Stomach smooth muscle (tissue), 2 donors: ENCODE measurements at regions not wholly inside any gene's neighbourhood (a gene's known extent, or its start where the extent isn't known, plus 50 kb on each side); places are given as distances from the start of the nearest gene placed in this dataset.
A peak's percentile ranks its signal among the peaks of the same experiment; 100 is the strongest.

Source experiments
- H3K27ac ChIP-seq: one replicate; pipeline ENCODE4 v1.7.0; 2013; ENCODE audit warnings: mild to moderate bottlenecking, low read length, inconsistent platforms
- H3K27me3 ChIP-seq, 2 donors: one replicate each; pipeline ENCODE4 v1.7.0; 2013; ENCODE audit warnings: low read length in 2 of 2; ENCODE audit not compliant: insufficient read depth in 2 of 2, control insufficient read depth in 1 of 2
- H3K36me3 ChIP-seq, 2 donors: one replicate each; pipeline ENCODE4 v1.7.0; 2013; ENCODE audit warnings: low read length in 2 of 2; ENCODE audit not compliant: control insufficient read depth in 2 of 2, insufficient read depth in 2 of 2
- H3K4me1 ChIP-seq: one replicate; pipeline ENCODE4 v1.7.0; 2013; ENCODE audit warnings: low read length; ENCODE audit not compliant: control insufficient read depth, insufficient read depth
- H3K4me3 ChIP-seq, 2 donors: one replicate each; pipeline ENCODE4 v1.7.0; 2013; ENCODE audit warnings: low read length in 2 of 2
- H3K9ac ChIP-seq, 2 donors: one replicate each; pipeline ENCODE4 v1.7.0; 2013; ENCODE audit warnings: low read length in 2 of 2, mild to moderate bottlenecking in 1 of 2
- H3K9me3 ChIP-seq, 2 donors: one replicate each; pipeline ENCODE4 v1.7.0; 2013; ENCODE audit warnings: low read length in 2 of 2; ENCODE audit not compliant: control insufficient read depth in 2 of 2
- donor health status: healthy.
- donor health status: Pancreatic carcinoma.

- Histone ChIP-seq H3K36me3 (no peaks in the 10 kb centered on the region), H3K9ac (no peak overlapping the region)
Measured at GRCh38 chr2:16114070-16114469, 173.7 kb downstream of the MYCN start.

DNA sequence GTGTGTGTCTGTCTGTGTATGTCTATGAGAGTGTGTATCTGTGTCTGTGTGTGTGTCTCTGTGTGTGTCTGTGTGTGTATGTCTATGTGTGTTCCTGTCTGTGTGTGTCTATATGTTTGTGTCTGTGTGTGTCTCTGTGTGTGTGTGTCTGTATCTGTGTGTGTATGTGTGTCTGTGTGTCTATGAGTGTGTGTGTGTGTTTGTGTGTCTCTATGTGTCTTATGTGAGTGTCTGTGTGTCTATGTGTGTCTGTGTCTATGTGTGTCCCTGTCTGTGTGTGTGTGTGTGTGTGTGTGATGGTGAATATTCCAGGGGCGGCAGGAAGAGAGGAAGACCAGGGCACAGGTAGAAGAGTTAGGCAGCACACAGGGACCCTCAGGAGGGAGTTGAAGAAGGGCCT is 173.2 kb downstream of the MYCN start:
- peaks cover 0 to 2% of the 10 kb centered on the region in 2 donors for H3K27me3 ChIP-seq
- H3K36me3 ChIP-seq: no peaks in the 10 kb centered on the region
- H3K4me1 ChIP-seq: no peaks in the 10 kb centered on the region
- H3K4me3 ChIP-seq: no peak overlapping the region
- no peaks in the 10 kb centered on the region for H3K9me3 ChIP-seq
- H3K27ac ChIP-seq: no peak overlapping the region
- H3K9ac ChIP-seq: no peak overlapping the region

More at GRCh38 chr2:16114070-16114469, 173.7 kb downstream of the MYCN start:
- Histone ChIP-seq H3K4me3 (no peak overlapping the region), H3K4me1 (no peaks in the 10 kb centered on the region), H3K9me3 (no peaks in the 10 kb centered on the region), H3K27ac (no peak overlapping the region), H3K27me3 (peaks cover 0 to 2% of the 10 kb centered on the region in 2 donors)

GRCh38 chr2:16112972-16113560 is 172.7 kb downstream of the MYCN start:
- no peaks in the 10 kb centered on the region for H3K4me1 ChIP-seq
- H3K9me3 ChIP-seq: no peaks in the 10 kb centered on the region
- H3K9ac ChIP-seq: no peak overlapping the region
- no peaks in the 10 kb centered on the region for H3K36me3 ChIP-seq
- H3K4me3 ChIP-seq: no peak overlapping the region
- peaks cover 0 to 2% of the 10 kb centered on the region in 2 donors for H3K27me3 ChIP-seq
- H3K27ac ChIP-seq: no peak overlapping the region

GRCh38 chr2:16112251-16112971 is 172.1 kb downstream of the MYCN start:
- Histone ChIP-seq H3K36me3 (no peaks in the 10 kb centered on the region), H3K27ac (no peak overlapping the region), H3K27me3 (peaks cover 0 to 2% of the 10 kb centered on the region in 2 donors), H3K4me3 (no peak overlapping the region), H3K4me1 (no peaks in the 10 kb centered on the region), H3K9me3 (no peaks in the 10 kb centered on the region), H3K9ac (no peak overlapping the region)

DNA sequence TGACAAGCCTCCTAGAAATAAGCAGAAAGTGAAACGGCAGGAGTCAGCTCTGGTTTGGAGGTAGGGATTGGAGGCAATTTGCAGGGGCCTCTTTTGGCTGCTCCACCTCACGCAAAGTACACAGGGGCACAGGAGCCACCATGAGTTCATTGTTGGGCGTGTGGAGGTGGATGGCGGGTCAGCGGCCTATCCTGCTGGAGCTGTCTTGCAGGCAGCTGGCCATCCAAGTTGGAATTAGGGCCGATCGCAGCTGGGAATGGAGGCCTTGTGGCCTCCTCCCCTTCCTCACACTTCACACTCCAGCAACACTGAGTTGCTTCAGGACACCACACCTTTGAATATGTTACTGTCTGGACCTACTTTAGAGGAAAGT is 171.5 kb downstream of the MYCN start:
- Histone ChIP-seq H3K36me3 (no peaks in the 10 kb centered on the region), H3K27me3 (peaks cover 0 to 2% of the 10 kb centered on the region in 2 donors), H3K4me3 (no peak overlapping the region), H3K27ac (no peak overlapping the region), H3K9ac (no peak overlapping the region), H3K4me1 (no peaks in the 10 kb centered on the region), H3K9me3 (no peaks in the 10 kb centered on the region)

- H3K4me3 ChIP-seq: no peak overlapping the region
- peaks cover 0 to 2% of the 10 kb centered on the region in 2 donors for H3K27me3 ChIP-seq
- H3K9me3 ChIP-seq: no peaks in the 10 kb centered on the region
- H3K36me3 ChIP-seq: no peaks in the 10 kb centered on the region
- peaks cover 7% of the 10 kb centered on the region for H3K4me1 ChIP-seq
- H3K27ac ChIP-seq: no peak overlapping the region
- H3K9ac ChIP-seq: no peak overlapping the region
Measured at GRCh38 chr2:16109821-16110310, 169.5 kb downstream of the MYCN start.

- Histone ChIP-seq H3K4me1 (peaks cover 7% of the 10 kb centered on the region), H3K27me3 (peaks cover 0 to 2% of the 10 kb centered on the region in 2 donors), H3K27ac (no peak overlapping the region), H3K9ac (no peak overlapping the region), H3K36me3 (no peaks in the 10 kb centered on the region), H3K4me3 (no peak overlapping the region), H3K9me3 (no peaks in the 10 kb centered on the region)
Measured at GRCh38 chr2:16109368-16109820, 169.0 kb downstream of the MYCN start.

GRCh38 chr2:16107246-16107645 is 166.9 kb downstream of the MYCN start:
- Histone ChIP-seq H3K9ac (no peak overlapping the region), H3K27me3 (peaks cover 0 to 2% of the 10 kb centered on the region in 2 donors), H3K4me3 (no peak overlapping the region), H3K4me1 (peaks cover 7% of the 10 kb centered on the region), H3K27ac (no peak overlapping the region), H3K36me3 (no peaks in the 10 kb centered on the region), H3K9me3 (no peaks in the 10 kb centered on the region)

DNA sequence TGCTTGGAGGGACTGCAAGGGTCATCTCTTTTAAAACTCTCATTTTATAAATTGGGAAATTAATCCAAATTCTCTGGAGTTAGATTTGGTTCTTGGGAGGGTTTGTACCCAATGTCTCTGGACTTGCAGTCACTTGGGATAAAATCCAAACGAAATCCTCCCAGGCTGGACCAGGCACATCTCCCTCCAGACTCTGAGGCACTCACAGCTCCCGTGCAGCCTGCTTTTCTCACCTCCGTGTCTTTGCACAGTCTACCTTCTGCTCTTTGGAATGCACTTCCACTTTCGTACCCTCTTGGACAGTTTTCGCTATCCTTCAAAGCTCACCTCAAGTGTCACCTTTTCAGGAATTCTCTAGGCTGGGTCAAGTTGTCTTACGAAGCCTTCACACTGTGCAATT is 166.3 kb downstream of the MYCN start:
- Histone ChIP-seq H3K36me3 (no peaks in the 10 kb centered on the region), H3K27me3 (peaks cover 0 to 2% of the 10 kb centered on the region in 2 donors), H3K4me3 (no peak overlapping the region), H3K27ac (no peak overlapping the region), H3K9ac (no peak overlapping the region), H3K4me1 (peaks cover 7% of the 10 kb centered on the region), H3K9me3 (no peaks in the 10 kb centered on the region)

GRCh38 chr2:16105669-16106281 is 165.4 kb downstream of the MYCN start:
- peaks cover 0 to 2% of the 10 kb centered on the region in 2 donors for H3K27me3 ChIP-seq
- H3K9ac ChIP-seq: peak overlapping the region in 1 of 2 donors; percentile 21
- no peaks in the 10 kb centered on the region for H3K9me3 ChIP-seq
- peak overlapping the region; percentile 31 to 54 for H3K4me3 ChIP-seq
- H3K4me1 ChIP-seq: peaks cover 7% of the 10 kb centered on the region
- H3K27ac ChIP-seq: no peak overlapping the region
- H3K36me3 ChIP-seq: no peaks in the 10 kb centered on the region
